ENCODE measurements at regions not wholly inside any gene's neighbourhood (a gene's known extent, or its start where the extent isn't known, plus 50 kb on each side); places are given as distances from the start of the nearest gene placed in this dataset.

- TF ChIP-seq ZBTB7A (IDR thresholded peaks at IDR 0.05; ENCODE audit: low read depth) (no peak), TEAD4 (IDR thresholded peaks at IDR 0.05) (no peak), TCF12 (IDR thresholded peaks at IDR 0.05; ENCODE audit: low read depth) (no peak), CREB1 (IDR thresholded peaks at IDR 0.05; ENCODE audit: low read depth) (no peak), RAD21 (IDR thresholded peaks at IDR 0.05; ENCODE audit: low read depth) (no peak), USF1 (IDR thresholded peaks at IDR 0.05) (no peak), YY1 (IDR thresholded peaks at IDR 0.05; ENCODE audit: low read depth) (no peak), MAX (IDR thresholded peaks at IDR 0.05) (no peak), REST (IDR thresholded peaks at IDR 0.05; ENCODE audit: low read depth) (no peak), NFIC (IDR thresholded peaks at IDR 0.05) (no peak)
Observed at GRCh38 chr5:4628645-4629385, 511.3 kb upstream of the ADAMTS16 start.

GRCh38 chr5:4630031-4630430 lies 510.1 kb upstream of the ADAMTS16 start:
- no peak for TF ChIP-seq FOXM1 (IDR thresholded peaks at IDR 0.05; ENCODE audit: borderline replicate concordance, low read depth)
- TF ChIP-seq REST (IDR thresholded peaks at IDR 0.05; ENCODE audit: low read depth), result no peak
- TF ChIP-seq YY1 (IDR thresholded peaks at IDR 0.05; ENCODE audit: low read depth), result no peak
- no peak for TF ChIP-seq EP300 (IDR thresholded peaks at IDR 0.05; ENCODE audit: borderline replicate concordance)
- no peak for TF ChIP-seq RAD21 (IDR thresholded peaks at IDR 0.05; ENCODE audit: low read depth)
- TF ChIP-seq NFIC (IDR thresholded peaks at IDR 0.05), result no peak
- no peak for TF ChIP-seq EGR1 (IDR thresholded peaks at IDR 0.05)
- TF ChIP-seq USF1 (IDR thresholded peaks at IDR 0.05), result no peak
- TF ChIP-seq TAF1 (IDR thresholded peaks at IDR 0.05; ENCODE audit: low read depth), result no peak
- TF ChIP-seq TCF12 (IDR thresholded peaks at IDR 0.05; ENCODE audit: low read depth), result no peak
- no peak for TF ChIP-seq MAX (IDR thresholded peaks at IDR 0.05)
- TF ChIP-seq CEBPB (IDR thresholded peaks at IDR 0.05), result no peak
- TF ChIP-seq ZBTB7A (IDR thresholded peaks at IDR 0.05; ENCODE audit: low read depth), result no peak
- TF ChIP-seq CREB1 (IDR thresholded peaks at IDR 0.05; ENCODE audit: low read depth), result no peak
- TF ChIP-seq TEAD4 (IDR thresholded peaks at IDR 0.05), result no peak

- TF ChIP-seq EGR1 (IDR thresholded peaks at IDR 0.05) (no peak), MAX (IDR thresholded peaks at IDR 0.05) (no peak)
Observed at GRCh38 chr5:4634342-4634741, 505.8 kb upstream of the ADAMTS16 start.

GRCh38 chr5:4636378-4636777 lies 503.8 kb upstream of the ADAMTS16 start:
- no peak for TF ChIP-seq EP300 (IDR thresholded peaks at IDR 0.05; ENCODE audit: borderline replicate concordance)
- TF ChIP-seq REST (IDR thresholded peaks at IDR 0.05; ENCODE audit: low read depth), result no peak
- TF ChIP-seq TAF1 (IDR thresholded peaks at IDR 0.05; ENCODE audit: low read depth), result no peak
- no peak for TF ChIP-seq MAX (IDR thresholded peaks at IDR 0.05)
- no peak for TF ChIP-seq YY1 (IDR thresholded peaks at IDR 0.05; ENCODE audit: low read depth)
- TF ChIP-seq USF1 (IDR thresholded peaks at IDR 0.05), result no peak
- TF ChIP-seq TCF12 (IDR thresholded peaks at IDR 0.05; ENCODE audit: low read depth), result no peak
- TF ChIP-seq CREB1 (IDR thresholded peaks at IDR 0.05; ENCODE audit: low read depth), result no peak
- TF ChIP-seq TEAD4 (IDR thresholded peaks at IDR 0.05), result no peak
- no peak for TF ChIP-seq ZBTB7A (IDR thresholded peaks at IDR 0.05; ENCODE audit: low read depth)

Measured in Ishikawa (cell line).